Midbrain (tissue), 1 donor: ENCODE measurements at regions not wholly inside any gene's neighbourhood (a gene's known extent, or its start where the extent isn't known, plus 50 kb on each side); places are given as distances from the start of the nearest gene placed in this dataset.

ENCODE experiments used
- DNase-seq: peaks from one replicate; lab custom pipeline; 2025; lab: John Stamatoyannopoulos, UW

DNA sequence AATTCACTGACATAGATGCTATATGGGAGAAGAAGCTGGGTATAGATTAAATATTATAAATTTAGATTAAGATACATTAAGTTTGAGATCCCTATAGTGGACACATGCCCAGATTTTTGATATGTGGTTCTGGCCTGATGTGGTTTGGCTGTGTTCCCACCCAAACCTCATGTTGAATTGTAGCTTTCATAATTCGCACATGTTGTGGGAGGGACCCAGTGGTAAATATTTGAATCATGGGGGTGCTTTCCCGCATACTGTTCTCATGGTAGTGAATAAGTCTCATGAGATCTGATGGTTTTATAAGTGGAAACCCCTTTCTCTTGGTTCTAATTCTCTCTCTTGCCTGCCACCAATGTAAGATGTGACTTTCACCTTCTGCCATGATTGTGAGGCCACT, 189.4 kb upstream of the CD96 start:
- DNase-seq, result no peak

- no peak for DNase-seq
These were observed 182.6 kb upstream of the CD96 start for GRCh38 chr3:111359261-111360030.

- no peak for DNase-seq
These were observed 179.5 kb upstream of the CD96 start for GRCh38 chr3:111362381-111363009.

DNA sequence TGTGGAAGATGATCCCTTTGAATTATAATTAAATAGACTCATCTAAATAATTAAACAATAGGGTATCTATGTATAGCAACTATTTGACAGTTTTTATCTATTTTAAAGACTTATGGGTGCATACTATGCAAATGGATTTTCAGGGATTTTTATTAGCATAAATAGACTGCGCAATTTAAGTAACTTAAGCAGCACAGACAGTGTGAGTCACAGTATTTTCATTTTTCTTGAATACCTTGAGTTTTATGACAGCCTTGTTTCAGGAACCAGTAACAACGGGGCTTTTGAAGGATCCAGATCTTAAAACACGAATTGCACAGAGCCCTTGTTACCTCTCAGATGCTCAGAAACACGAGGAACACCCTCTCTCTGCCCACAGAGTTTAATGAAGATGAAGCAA, 175.5 kb upstream of the CD96 start:
- no peak for DNase-seq

GRCh38 chr3:111368056-111368455, 173.9 kb upstream of the CD96 start:
- DNase-seq, result no peak

DNA sequence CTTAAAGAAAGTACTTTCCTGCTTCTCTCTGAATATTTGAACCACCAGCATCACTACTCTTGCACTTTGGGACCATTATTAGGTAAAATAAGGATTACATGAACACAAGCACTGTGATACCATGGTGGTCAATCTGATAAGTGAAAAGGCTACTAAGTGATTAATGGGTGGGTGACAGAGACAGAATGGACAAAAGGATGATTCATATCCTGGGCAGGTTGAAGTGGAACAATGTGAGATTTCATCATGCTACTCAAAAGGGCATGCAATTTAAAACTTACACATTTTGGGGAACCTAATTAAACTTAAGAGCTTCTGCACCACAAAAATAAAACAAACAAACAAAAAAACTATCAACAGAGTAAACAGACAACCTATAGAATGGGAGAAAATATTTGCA, 172.0 kb upstream of the CD96 start:
- DNase-seq, result no peak

DNA sequence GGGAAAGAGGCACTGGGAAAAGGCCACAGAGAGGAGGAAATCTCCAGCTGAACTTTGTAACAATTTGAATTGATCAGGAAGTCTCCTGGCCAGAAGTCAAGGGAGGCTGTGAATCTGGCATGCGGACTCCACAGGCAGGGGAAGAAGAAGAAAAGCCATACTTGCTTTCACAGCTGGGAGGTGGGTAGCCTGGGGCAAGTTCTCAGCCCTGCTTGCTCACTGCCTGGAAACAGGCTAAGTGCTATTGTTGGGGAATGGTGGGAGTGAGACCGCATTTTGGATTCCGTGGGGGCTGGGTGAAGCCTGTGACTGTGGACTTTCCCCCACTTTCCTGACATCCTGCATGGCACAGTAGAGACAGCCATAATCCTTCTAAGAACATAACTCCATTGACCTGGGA, 168.8 kb upstream of the CD96 start:
- DNase-seq, result no peak

- DNase-seq, result no peak
These were observed 168.1 kb upstream of the CD96 start for GRCh38 chr3:111373861-111374260.

DNA sequence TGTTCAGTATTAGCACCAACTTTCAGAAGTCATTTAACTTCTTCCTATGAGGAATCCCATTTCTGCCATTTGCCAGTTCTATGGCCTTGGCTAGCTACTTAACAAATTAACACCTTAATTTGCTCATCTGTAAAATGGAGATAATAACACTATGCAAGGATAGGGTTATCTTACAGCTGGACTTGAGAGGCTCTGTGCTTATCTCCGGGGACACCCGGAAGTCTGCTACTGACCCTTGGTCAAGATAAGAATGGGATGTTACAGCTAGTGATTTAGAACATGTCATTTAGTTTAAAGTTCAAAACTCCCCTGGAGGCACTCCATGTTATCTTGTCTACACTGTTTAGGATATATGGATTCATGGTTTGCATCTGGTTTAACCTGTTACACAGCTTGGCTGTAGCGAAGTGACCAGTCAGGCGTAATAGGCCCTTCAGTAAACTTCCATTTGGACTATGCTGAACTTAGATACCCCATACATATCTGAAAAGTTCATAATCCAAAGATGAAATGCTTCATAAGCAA, 156.0 kb upstream of the CD96 start:
- DNase-seq, result no peak

DNA sequence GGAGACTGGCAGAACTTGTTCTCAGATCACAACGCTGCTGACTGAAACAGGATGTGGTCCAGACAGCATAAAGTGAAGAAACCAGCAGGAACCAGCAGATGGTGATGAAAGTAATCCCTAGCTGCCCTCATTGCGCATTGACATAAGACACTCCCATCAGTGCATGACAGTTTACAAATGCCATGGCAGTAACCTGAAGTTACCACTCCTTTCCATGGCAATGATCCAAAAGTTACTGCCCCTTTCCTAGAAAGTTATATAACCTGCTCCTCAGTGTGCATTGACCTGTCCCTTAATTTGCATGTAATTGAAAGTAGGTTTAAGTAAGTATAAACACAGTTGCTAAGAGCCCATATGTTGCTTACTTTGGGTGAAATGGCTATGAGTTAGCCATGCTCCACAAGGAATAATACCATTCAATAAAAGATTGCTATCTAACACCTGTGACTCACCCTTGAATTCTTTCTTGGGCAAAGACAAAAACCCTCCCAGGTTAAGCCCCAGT, 149.1 kb upstream of the CD96 start:
- no peak for DNase-seq

DNA sequence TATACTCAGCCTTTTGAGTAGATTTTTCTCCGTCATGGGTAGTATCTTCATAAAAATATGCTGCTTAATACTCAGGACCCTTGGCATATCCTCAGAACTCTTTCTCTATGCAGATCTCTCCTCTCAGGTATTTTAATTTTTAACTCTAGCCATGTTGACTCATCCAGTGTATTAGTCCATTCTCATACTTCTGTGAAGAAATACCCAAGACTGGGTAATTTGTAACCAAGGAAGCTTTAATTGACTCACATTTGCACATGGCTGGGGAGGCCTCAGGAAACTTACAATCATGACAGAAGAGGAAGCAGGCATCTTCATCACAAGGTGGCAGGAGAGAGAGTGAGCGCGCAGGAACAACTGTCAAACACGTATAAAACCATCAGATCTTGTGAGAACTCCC, 129.3 kb upstream of the CD96 start:
- no peak for DNase-seq

- no peak for DNase-seq
These were observed 127.5 kb upstream of the CD96 start for GRCh38 chr3:111414531-111414930.

DNA sequence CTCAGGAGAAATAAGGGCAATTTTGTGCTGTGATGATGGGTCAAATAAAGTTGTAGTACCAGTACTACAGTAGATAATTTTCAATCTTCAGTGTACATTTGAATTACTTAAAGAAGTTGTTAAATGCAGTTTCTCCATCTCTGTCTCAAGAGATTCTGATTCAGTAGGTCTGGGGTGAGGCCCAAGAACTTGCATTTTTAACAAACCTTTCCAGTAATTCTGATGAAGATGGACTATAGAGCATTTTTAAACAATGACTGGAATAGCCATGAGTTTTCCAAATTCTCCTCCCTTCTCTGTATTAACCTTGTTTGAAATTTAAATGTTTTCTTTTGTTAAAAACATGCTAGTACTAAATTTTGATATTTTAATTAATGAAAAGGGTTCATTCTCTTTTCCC, 127.0 kb upstream of the CD96 start:
- no peak for DNase-seq

- no peak for DNase-seq
These were observed 123.6 kb upstream of the CD96 start for GRCh38 chr3:111418391-111418790.

GRCh38 chr3:111428301-111428700, 113.7 kb upstream of the CD96 start:
- DNase-seq, result no peak

GRCh38 chr3:111434941-111435622, 106.9 kb upstream of the CD96 start:
- DNase-seq, result no peak

DNA sequence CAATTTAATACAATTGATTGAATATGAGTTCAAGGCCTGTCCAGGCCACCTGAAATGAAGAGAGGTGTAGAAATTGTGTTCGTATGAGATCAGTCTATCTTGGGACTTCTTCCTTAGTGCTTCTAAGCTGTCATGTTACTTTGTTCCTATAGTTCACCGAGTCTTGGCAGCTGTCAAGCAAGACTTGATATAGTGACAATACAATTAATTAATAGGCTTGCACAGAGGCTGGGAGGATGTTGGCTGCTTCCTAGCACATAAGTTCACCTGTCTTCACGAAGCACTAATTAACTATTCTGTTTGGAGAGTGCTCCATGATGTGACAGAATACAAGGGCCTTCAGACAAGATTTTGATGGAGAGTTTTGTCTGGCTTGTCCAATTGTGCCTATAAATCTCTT, 103.7 kb upstream of the CD96 start:
- DNase-seq, result no peak

DNA sequence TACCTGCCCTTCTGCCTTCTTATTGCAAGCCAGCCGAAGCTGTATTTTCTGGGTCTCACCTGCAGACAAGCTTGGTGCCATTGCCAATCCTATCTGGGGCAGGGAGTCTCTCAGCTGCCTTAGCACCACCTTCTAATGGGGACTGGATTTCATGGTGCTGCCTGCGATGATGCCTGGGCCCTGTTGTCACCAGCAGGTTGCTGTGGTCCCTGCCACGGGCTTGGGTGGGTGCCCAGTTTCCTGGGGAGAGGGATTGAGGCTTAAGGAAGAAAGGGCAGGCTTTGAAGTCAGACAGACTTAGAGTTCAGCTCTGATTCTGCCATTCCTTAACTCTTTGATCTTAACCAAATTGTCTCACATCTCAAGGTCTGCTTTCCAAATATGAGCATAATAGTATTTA, 87.4 kb upstream of the CD96 start:
- no peak for DNase-seq

GRCh38 chr3:111465081-111465670, 76.8 kb upstream of the CD96 start:
- no peak for DNase-seq

DNA sequence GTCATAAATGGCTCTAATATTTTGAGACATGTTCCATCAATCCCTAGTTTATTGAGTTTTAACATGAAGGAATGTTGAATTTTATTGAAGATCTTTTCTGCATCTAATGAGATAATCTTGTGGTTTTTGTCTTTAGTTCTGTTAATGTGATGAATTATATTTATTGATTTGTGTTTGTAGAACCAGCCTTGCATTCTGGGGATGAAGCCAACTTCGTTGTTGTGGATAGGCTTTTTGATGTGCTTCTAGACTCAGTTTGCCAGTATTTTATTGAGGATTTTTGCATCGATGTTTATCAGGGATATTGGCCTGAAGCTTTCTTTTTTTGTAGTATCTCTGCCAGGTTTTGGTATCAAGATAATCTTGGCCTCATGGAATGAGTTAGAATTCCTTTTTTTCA, 72.0 kb upstream of the CD96 start:
- no peak for DNase-seq

- no peak for DNase-seq
These were observed 70.2 kb upstream of the CD96 start for GRCh38 chr3:111471831-111472230.

- no peak for DNase-seq
These were observed 69.4 kb upstream of the CD96 start for GRCh38 chr3:111472556-111472955.

DNA sequence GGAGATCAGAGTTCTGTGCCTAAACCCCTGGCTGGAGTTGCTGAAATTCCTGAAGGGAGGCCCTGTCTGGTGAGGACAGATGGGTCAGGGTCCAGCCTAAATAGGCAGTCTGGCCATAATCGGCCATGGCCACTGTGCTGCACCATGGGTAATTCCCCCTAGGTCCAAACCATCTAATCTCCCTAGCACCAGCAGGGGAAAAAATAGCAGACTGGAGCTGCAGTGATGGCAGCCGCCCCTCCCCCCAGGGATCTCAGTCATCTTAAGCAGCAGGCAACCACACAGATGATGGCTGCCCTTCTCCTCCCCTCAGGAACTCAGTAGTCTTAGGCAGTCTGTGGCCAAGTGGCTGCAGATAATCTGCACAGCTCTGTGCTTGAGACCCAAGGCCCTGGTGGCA, 68.4 kb upstream of the CD96 start:
- DNase-seq, result no peak
